ENCODE measurements at regions not wholly inside any gene's neighbourhood (a gene's known extent, or its start where the extent isn't known, plus 50 kb on each side); places are given as distances from the start of the nearest gene placed in this dataset.

- TF ChIP-seq, protein P1, sequence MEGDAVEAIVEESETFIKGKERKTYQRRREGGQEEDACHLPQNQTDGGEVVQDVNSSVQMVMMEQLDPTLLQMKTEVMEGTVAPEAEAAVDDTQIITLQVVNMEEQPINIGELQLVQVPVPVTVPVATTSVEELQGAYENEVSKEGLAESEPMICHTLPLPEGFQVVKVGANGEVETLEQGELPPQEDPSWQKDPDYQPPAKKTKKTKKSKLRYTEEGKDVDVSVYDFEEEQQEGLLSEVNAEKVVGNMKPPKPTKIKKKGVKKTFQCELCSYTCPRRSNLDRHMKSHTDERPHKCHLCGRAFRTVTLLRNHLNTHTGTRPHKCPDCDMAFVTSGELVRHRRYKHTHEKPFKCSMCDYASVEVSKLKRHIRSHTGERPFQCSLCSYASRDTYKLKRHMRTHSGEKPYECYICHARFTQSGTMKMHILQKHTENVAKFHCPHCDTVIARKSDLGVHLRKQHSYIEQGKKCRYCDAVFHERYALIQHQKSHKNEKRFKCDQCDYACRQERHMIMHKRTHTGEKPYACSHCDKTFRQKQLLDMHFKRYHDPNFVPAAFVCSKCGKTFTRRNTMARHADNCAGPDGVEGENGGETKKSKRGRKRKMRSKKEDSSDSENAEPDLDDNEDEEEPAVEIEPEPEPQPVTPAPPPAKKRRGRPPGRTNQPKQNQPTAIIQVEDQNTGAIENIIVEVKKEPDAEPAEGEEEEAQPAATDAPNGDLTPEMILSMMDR (conservative IDR thresholded peaks at IDR 0.05; ENCODE audit: low read depth, low read length): no peak
- TF ChIP-seq SMC3 (IDR thresholded peaks at IDR 0.05; ENCODE audit: low read depth, low read length) (no peak), POLR2A (IDR thresholded peaks at IDR 0.05; ENCODE audit: low read depth, low read length) (no peak), BHLHE40 (IDR thresholded peaks at IDR 0.05; ENCODE audit: low read depth, low read length) (no peak), RCOR1 (IDR thresholded peaks at IDR 0.05; ENCODE audit: insufficient replicate concordance, low read length) (no peak), RAD21 (IDR thresholded peaks at IDR 0.05; ENCODE audit: low read length) (no peak)
Observed at GRCh38 chr6:11357285-11357684, 124.8 kb upstream of the NEDD9 start.
